ENCODE measurements at regions not wholly inside any gene's neighbourhood (a gene's known extent, or its start where the extent isn't known, plus 50 kb on each side); places are given as distances from the start of the nearest gene placed in this dataset.

DNA sequence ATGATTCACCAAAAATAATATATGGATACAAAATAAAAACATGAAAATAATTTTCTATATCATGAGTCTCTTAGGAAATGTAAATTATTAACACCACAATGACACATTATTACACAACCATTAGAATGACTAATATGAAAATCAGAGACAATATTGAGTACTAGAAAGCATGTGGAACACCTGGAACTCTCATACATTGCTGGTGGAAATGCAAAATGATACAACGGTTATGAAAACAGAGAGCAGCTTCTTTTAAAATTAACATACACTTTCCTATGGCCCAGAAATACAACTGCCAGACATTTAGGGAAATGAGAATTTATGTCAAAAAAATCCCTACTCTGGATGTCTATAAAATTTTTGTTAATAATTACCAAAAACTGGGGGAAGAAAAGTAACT is 853.3 kb upstream of the MAN1A1 start:
- TF ChIP-seq EZH2phosphoT487 (IDR thresholded peaks at IDR 0.05; ENCODE audit: borderline replicate concordance, low read depth, low read length), result no peak
- TF ChIP-seq, protein P1, sequence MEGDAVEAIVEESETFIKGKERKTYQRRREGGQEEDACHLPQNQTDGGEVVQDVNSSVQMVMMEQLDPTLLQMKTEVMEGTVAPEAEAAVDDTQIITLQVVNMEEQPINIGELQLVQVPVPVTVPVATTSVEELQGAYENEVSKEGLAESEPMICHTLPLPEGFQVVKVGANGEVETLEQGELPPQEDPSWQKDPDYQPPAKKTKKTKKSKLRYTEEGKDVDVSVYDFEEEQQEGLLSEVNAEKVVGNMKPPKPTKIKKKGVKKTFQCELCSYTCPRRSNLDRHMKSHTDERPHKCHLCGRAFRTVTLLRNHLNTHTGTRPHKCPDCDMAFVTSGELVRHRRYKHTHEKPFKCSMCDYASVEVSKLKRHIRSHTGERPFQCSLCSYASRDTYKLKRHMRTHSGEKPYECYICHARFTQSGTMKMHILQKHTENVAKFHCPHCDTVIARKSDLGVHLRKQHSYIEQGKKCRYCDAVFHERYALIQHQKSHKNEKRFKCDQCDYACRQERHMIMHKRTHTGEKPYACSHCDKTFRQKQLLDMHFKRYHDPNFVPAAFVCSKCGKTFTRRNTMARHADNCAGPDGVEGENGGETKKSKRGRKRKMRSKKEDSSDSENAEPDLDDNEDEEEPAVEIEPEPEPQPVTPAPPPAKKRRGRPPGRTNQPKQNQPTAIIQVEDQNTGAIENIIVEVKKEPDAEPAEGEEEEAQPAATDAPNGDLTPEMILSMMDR (conservative IDR thresholded peaks at IDR 0.05; ENCODE audit: low read length), result no peak
- H2AFZ ChIP-seq (ENCODE audit: low read length), result no peak overlapping the region
- H3K4me2 ChIP-seq (ENCODE audit: low read length), result no peak overlapping the region
- intact Hi-C loops (cut with micrococcal nuclease; ENCODE audit: unreplicated experiment), result no loop called here
- CTCF ChIA-PET (ENCODE audit: unreplicated experiment), result no interaction called here
- no peaks in the 10 kb centered on the region for H4K20me1 ChIP-seq (ENCODE audit: insufficient read depth, low read length)
- no peak overlapping the region for H3K27ac ChIP-seq (ENCODE audit: low read depth, low read length, poor library complexity, severe bottlenecking)
- BruUV-seq (replicated peaks), result no TSS peak
- no peaks in the 10 kb centered on the region for H3K36me3 ChIP-seq (ENCODE audit: insufficient read depth, low read length)
- H3K4me1 ChIP-seq (ENCODE audit: insufficient read depth, low read length, poor library complexity, severe bottlenecking), result no peaks in the 10 kb centered on the region
- POLR2A ChIA-PET, result no interaction called here
- no peak for DNase-seq (ENCODE audit: low spot score)
- H3K79me2 ChIP-seq (ENCODE audit: insufficient read depth, low read depth, low read length), result no peaks in the 10 kb centered on the region
- no peak overlapping the region for H3K4me3 ChIP-seq (ENCODE audit: low read depth, low read length, poor library complexity, severe bottlenecking)
- H3K9me2 ChIP-seq (ENCODE audit: insufficient read depth, low read length), result no peaks in the 10 kb centered on the region
- no peaks in the 10 kb centered on the region for H3K9me3 ChIP-seq (ENCODE audit: low read length)

DNA sequence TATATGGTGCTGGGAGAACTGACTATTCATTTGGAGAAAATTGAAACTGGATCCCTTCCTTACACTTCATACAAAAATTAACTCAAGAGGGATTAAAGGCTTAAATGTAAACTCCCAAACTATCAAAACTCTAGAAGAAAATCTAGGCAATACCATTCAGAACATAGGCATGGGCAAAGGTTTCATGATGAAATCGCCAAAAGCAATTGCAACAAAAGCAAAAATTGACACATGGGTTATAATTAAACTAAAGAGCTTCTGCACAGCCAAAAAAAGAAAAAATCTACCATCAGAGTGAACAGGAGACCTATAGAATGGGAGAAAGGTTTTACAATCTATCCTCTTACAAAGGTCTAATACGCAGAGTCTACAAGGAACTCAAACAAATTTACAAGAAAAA is 851.3 kb upstream of the MAN1A1 start:
- Histone ChIP-seq H3K4me1 (ENCODE audit: insufficient read depth, low read length, poor library complexity, severe bottlenecking) (no peaks in the 10 kb centered on the region), H3K79me2 (ENCODE audit: insufficient read depth, low read depth, low read length) (no peaks in the 10 kb centered on the region), H3K4me3 (ENCODE audit: low read depth, low read length, poor library complexity, severe bottlenecking) (no peak overlapping the region), H3K4me2 (ENCODE audit: low read length) (no peak overlapping the region), H3K9me3 (ENCODE audit: low read length) (no peaks in the 10 kb centered on the region), H3K27ac (ENCODE audit: low read depth, low read length, poor library complexity, severe bottlenecking) (no peak overlapping the region), H2AFZ (ENCODE audit: low read length) (no peak overlapping the region), H3K9me2 (ENCODE audit: insufficient read depth, low read length) (no peaks in the 10 kb centered on the region), H4K20me1 (ENCODE audit: insufficient read depth, low read length) (no peaks in the 10 kb centered on the region), H3K36me3 (ENCODE audit: insufficient read depth, low read length) (no peaks in the 10 kb centered on the region)
- BruUV-seq (replicated peaks), result no TSS peak
- CTCF ChIA-PET (ENCODE audit: unreplicated experiment), result no interaction called here
- TF ChIP-seq, protein P1 (conservative IDR thresholded peaks at IDR 0.05; ENCODE audit: low read length), result no peak
- TF ChIP-seq EZH2phosphoT487 (IDR thresholded peaks at IDR 0.05; ENCODE audit: borderline replicate concordance, low read depth, low read length), result no peak
- POLR2A ChIA-PET, result interaction anchor here (0.8 kb wide), 1 partner anchor 10 kb away, joined by 3 read pairs; no protein-coding TSS in a partner anchor
- no peak for DNase-seq (ENCODE audit: low spot score)
- intact Hi-C loops (cut with micrococcal nuclease; ENCODE audit: unreplicated experiment), result no loop called here

DNA sequence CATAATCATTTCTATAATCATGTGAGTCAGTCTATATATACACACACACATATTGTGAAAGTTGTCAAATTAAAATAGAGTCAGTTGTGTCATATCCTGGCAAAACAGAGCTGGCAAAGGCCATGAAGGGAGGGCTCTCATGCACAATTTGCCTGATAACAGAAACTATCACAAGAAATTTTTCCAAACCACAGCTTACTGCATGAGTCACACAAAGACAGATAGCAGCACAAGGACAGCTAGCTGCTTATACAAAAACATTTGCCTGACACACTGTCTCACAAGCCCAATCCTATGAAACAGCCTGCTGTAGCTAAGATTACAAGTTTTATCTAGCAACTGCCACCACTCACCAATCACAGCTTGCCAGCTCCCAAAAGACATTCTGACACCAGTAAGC is 848.5 kb upstream of the MAN1A1 start:
- BruUV-seq (replicated peaks), result no TSS peak
- TF ChIP-seq EZH2phosphoT487 (IDR thresholded peaks at IDR 0.05; ENCODE audit: borderline replicate concordance, low read depth, low read length), result no peak
- TF ChIP-seq, protein P1 (conservative IDR thresholded peaks at IDR 0.05; ENCODE audit: low read length), result no peak
- H3K4me2 ChIP-seq (ENCODE audit: low read length), result no peak overlapping the region
- intact Hi-C loops (cut with micrococcal nuclease; ENCODE audit: unreplicated experiment), result no loop called here
- no peaks in the 10 kb centered on the region for H4K20me1 ChIP-seq (ENCODE audit: insufficient read depth, low read length)
- no peaks in the 10 kb centered on the region for H3K9me3 ChIP-seq (ENCODE audit: low read length)
- H2AFZ ChIP-seq (ENCODE audit: low read length), result no peak overlapping the region
- ChIA-PET POLR2A (interaction anchor here (0.6 kb wide), 2 partner anchors 49 to 1074 kb away, joined by 4 read pairs; no protein-coding TSS in a partner anchor), CTCF (ENCODE audit: unreplicated experiment) (no interaction called here)
- H3K79me2 ChIP-seq (ENCODE audit: insufficient read depth, low read depth, low read length), result no peaks in the 10 kb centered on the region
- no peak overlapping the region for H3K4me3 ChIP-seq (ENCODE audit: low read depth, low read length, poor library complexity, severe bottlenecking)
- H3K27ac ChIP-seq (ENCODE audit: low read depth, low read length, poor library complexity, severe bottlenecking), result no peak overlapping the region
- H3K4me1 ChIP-seq (ENCODE audit: insufficient read depth, low read length, poor library complexity, severe bottlenecking), result no peaks in the 10 kb centered on the region
- DNase-seq (ENCODE audit: low spot score), result no peak
- H3K9me2 ChIP-seq (ENCODE audit: insufficient read depth, low read length), result no peaks in the 10 kb centered on the region
- no peaks in the 10 kb centered on the region for H3K36me3 ChIP-seq (ENCODE audit: insufficient read depth, low read length)
